Endothelial cell of umbilical vein (primary cell): ENCODE measurements at regions not wholly inside any gene's neighbourhood (a gene's known extent, or its start where the extent isn't known, plus 50 kb on each side); places are given as distances from the start of the nearest gene placed in this dataset.

Experiments
- BruUV-seq: library from RNA; stranded (reverse); fragments of 400-500 nt; replicated peaks from 2 replicates; lab custom pipeline; 2021; lab: Mats Ljungman, UMichigan
- CTCF ChIA-PET: fragments of 300-600, 350-600 bp; sonication (Branson Sonifier 250); formaldehyde crosslinking; loops from one replicate; lab custom pipeline; 2021; ENCODE audit warnings: antibody characterized with exemption, inconsistent platforms; lab: Charles Lee
- POLR2A ChIA-PET: fragments of 300-600, 350-600 bp; sonication (Branson Sonifier 250); formaldehyde crosslinking; loops from one replicate; lab custom pipeline; 2021; ENCODE audit warnings: antibody characterized with exemption, inconsistent platforms; lab: Charles Lee
- DNase-seq: peaks from one replicate; pipeline ENCODE4 v3.0.0-alpha.2; 2011; ENCODE audit warnings: low read depth, low spot score
- FAIRE-seq: peaks from 2 replicates; lab custom pipeline; 2011; peaks lifted over from hg19 to GRCh38; lab: Jason Lieb, UNC
- H2AFZ ChIP-seq: 2 replicates; pipeline ENCODE4 v1.6.0; 2012; ENCODE audit warnings: low read depth, low read length, control low read depth, inconsistent platforms
- H3K27ac ChIP-seq: 2 replicates; pipeline ENCODE4 v1.5.1; 2011; ENCODE audit warnings: low read depth, mild to moderate bottlenecking, control low read depth, low read length, moderate library complexity; ENCODE audit not compliant: insufficient read depth
- H3K27me3 ChIP-seq, 2 experiments: 2 replicates each; pipeline versions ENCODE4 v1.6.0 to v1.6.1; 2011; ENCODE audit warnings: low read length in 2 of 2, mixed read lengths in 1 of 2; ENCODE audit not compliant: control insufficient read depth in 2 of 2, insufficient read depth in 2 of 2
- H3K36me3 ChIP-seq, 2 experiments: 2 replicates in 1 of 2; 3 replicates in 1 of 2; pipeline ENCODE4 v1.5.1; 2011; ENCODE audit warnings: low read length in 2 of 2, mild to moderate bottlenecking in 1 of 2, moderate library complexity in 1 of 2; ENCODE audit not compliant: control insufficient read depth in 2 of 2, insufficient read depth in 2 of 2; ENCODE audit errors: extremely low read depth in 1 of 2
- H3K4me1 ChIP-seq: 3 replicates; pipeline ENCODE4 v1.5.1; 2011; ENCODE audit warnings: mild to moderate bottlenecking, low read length; ENCODE audit not compliant: control insufficient read depth, insufficient read depth; ENCODE audit errors: extremely low read depth
- H3K4me2 ChIP-seq: 2 replicates; pipeline ENCODE4 v1.6.1; 2011; ENCODE audit warnings: low read length, control low read depth, mixed read lengths; ENCODE audit not compliant: insufficient read depth
- H3K4me3 ChIP-seq, 3 experiments: fragments of 200-600 bp in 1 of 3; sonication (generic), shearing (Covaris generic) in 1 of 3; replicated peaks in 1 of 3; 2 replicates each; pipeline ENCODE4 v1.5.1; 2011 to 2016; ENCODE audit warnings: control low read depth in 3 of 3, low read length in 3 of 3, mild to moderate bottlenecking in 2 of 3, inconsistent platforms in 1 of 3, low read depth in 1 of 3, moderate library complexity in 1 of 3; ENCODE audit not compliant: insufficient read depth in 1 of 3
- H3K79me2 ChIP-seq: 2 replicates; pipeline ENCODE4 v1.6.0; 2012; ENCODE audit warnings: low read length, inconsistent platforms; ENCODE audit not compliant: control insufficient read depth, insufficient read depth
- H3K9ac ChIP-seq: replicated peaks from 2 replicates; pipeline ENCODE3; 2011; ENCODE audit warnings: low read length, control low read depth; ENCODE audit not compliant: insufficient read depth; ENCODE audit errors: extremely low read depth
- H3K9me1 ChIP-seq: replicated peaks from 3 replicates; pipeline ENCODE4 v1.6.0; 2011; ENCODE audit warnings: mild to moderate bottlenecking, low read length; ENCODE audit not compliant: control insufficient read depth, insufficient read depth; ENCODE audit errors: extremely low read depth
- H3K9me3 ChIP-seq: replicated peaks from 2 replicates; pipeline ENCODE4 v1.5.1; 2012; ENCODE audit warnings: low read length, inconsistent platforms; ENCODE audit not compliant: control insufficient read depth, insufficient read depth
- H4K20me1 ChIP-seq: replicated peaks from 2 replicates; pipeline ENCODE3; 2011; ENCODE audit warnings: mild to moderate bottlenecking, low read length; ENCODE audit not compliant: control insufficient read depth, insufficient read depth; ENCODE audit errors: extremely low read depth
- EZH2 ChIP-seq: IDR thresholded peaks from 2 replicates; pipeline ENCODE4 v1.6.1; 2012; ENCODE audit warnings: borderline replicate concordance, low read depth, mild to moderate bottlenecking, moderate library complexity, low read length, inconsistent platforms; ENCODE audit not compliant: severe bottlenecking
- FOS ChIP-seq: IDR thresholded peaks from 2 replicates; pipeline ENCODE4 v1.6.1; 2011; ENCODE audit warnings: mild to moderate bottlenecking, low read length, moderate library complexity, borderline replicate concordance; ENCODE audit not compliant: insufficient read depth
- GATA2 ChIP-seq: IDR thresholded peaks from 2 replicates; pipeline ENCODE4 v1.7.0; 2011; ENCODE audit warnings: low read depth, mild to moderate bottlenecking, moderate library complexity, mixed read lengths, low read length; ENCODE audit not compliant: insufficient read length, insufficient read depth
- JUN ChIP-seq: IDR thresholded peaks from 2 replicates; pipeline ENCODE4 v1.6.1; 2011; ENCODE audit warnings: borderline replicate concordance, low read depth; ENCODE audit not compliant: insufficient read length, insufficient read depth
- MYC ChIP-seq: IDR thresholded peaks from one replicate; pipeline ENCODE4 v1.6.1; 2011; ENCODE audit warnings: mild to moderate bottlenecking, low read depth, low read length
- POLR2A ChIP-seq: IDR thresholded peaks from 2 replicates; pipeline ENCODE4 v1.6.1; 2012; ENCODE audit warnings: low read depth, mild to moderate bottlenecking, control low read depth, low read length
- POLR2AphosphoS5 ChIP-seq: IDR thresholded peaks from 2 replicates; pipeline ENCODE4 v1.6.1; 2012; ENCODE audit warnings: low read depth, mild to moderate bottlenecking, control low read depth, low read length, moderate library complexity; ENCODE audit not compliant: insufficient read depth
- dilution Hi-C: fragments of 300-500 bp; cut with MboI; formaldehyde crosslinking; loops from one replicate; pipeline ENCODE4 v1.15.0; 2019; ENCODE audit warnings: low sequenced_read_pairs; ENCODE audit not compliant: extremely low pct_ligation_motif_present
- intact Hi-C: fragments of 100-400 bp; cut with micrococcal nuclease; formaldehyde crosslinking; loops from one replicate; pipeline ENCODE4 v1.10.0; 2022
- TF ChIP-seq, protein P1 (sequence below), 2 donors: IDR thresholded peaks; 1 replicate in 1 of 2; 2 replicates in 1 of 2; pipeline ENCODE4 v1.5.1; 2011; ENCODE audit warnings: low read length in 2 of 2, mild to moderate bottlenecking in 2 of 2, moderate library complexity in 2 of 2, control low read depth in 1 of 2, inconsistent platforms in 1 of 2, low read depth in 1 of 2; ENCODE audit not compliant: insufficient read depth in 1 of 2; ENCODE audit errors: extremely low read depth in 1 of 2
- TF ChIP-seq, protein P2 (sequence below): IDR thresholded peaks from 2 replicates; pipeline ENCODE4 v1.6.1; 2011; ENCODE audit not compliant: insufficient read depth, insufficient read length

DNA sequence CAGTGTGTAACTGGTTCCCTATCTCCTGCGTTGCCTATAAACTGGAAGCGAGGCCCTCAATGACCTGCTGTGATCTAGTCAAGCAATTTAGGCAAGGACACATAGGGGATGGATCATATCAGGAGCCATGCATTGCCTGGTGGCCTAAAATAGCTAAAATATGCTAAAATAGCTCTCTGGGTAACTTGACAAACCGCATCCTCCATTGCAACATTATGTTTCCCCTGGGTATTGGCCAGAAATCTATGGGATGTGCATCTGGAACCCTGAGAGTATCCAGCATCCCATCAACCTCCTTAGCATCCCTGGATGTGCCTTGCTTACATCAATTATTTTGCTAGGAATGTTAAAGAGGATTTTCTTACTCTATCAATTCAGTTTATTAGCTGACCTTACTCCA, 91.7 kb upstream of the ADCY1 start:
- Histone ChIP-seq H3K27me3 (no peaks in the 10 kb centered on the region), H3K36me3 (no peaks in the 10 kb centered on the region), H3K4me2 (no peak overlapping the region), H3K4me3 (no peak overlapping the region), H3K79me2 (no peaks in the 10 kb centered on the region), H3K9me3 (no peaks in the 10 kb centered on the region), H2AFZ (no peak overlapping the region), H4K20me1 (no peaks in the 10 kb centered on the region), H3K27ac (no peak overlapping the region), H3K9me1 (no peaks in the 10 kb centered on the region), H3K4me1 (no peaks in the 10 kb centered on the region), H3K9ac (no peak overlapping the region)
- CTCF ChIA-PET = interaction anchor here (0.7 kb wide), 1 partner anchor 64 kb away, joined by 3 read pairs; no protein-coding TSS in a partner anchor
- BruUV-seq = no TSS peak
- no peak for DNase-seq
- TF ChIP-seq FOS (no peak), GATA2 (no peak), POLR2A (no peak), MYC (no peak), JUN (no peak), EZH2 (no peak), POLR2AphosphoS5 (no peak)
- TF ChIP-seq, protein P1, sequence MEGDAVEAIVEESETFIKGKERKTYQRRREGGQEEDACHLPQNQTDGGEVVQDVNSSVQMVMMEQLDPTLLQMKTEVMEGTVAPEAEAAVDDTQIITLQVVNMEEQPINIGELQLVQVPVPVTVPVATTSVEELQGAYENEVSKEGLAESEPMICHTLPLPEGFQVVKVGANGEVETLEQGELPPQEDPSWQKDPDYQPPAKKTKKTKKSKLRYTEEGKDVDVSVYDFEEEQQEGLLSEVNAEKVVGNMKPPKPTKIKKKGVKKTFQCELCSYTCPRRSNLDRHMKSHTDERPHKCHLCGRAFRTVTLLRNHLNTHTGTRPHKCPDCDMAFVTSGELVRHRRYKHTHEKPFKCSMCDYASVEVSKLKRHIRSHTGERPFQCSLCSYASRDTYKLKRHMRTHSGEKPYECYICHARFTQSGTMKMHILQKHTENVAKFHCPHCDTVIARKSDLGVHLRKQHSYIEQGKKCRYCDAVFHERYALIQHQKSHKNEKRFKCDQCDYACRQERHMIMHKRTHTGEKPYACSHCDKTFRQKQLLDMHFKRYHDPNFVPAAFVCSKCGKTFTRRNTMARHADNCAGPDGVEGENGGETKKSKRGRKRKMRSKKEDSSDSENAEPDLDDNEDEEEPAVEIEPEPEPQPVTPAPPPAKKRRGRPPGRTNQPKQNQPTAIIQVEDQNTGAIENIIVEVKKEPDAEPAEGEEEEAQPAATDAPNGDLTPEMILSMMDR (IDR thresholded peaks at IDR 0.05; ENCODE audit: extremely low read depth in 1 of 2, insufficient read depth in 1 of 2, low read depth in 1 of 2, low read length in 2 of 2) = no peak
- TF ChIP-seq, protein P2, sequence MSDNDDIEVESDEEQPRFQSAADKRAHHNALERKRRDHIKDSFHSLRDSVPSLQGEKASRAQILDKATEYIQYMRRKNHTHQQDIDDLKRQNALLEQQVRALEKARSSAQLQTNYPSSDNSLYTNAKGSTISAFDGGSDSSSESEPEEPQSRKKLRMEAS = no peak
- POLR2A ChIA-PET = no interaction called here
- intact Hi-C loops = no loop called here
- dilution Hi-C loops = no loop called here
- no peak for FAIRE-seq
